SK-N-SH treated with all-trans-retinoic acid at 6 μM for 48 hours (cell line): ENCODE measurements at regions not wholly inside any gene's neighbourhood (a gene's known extent, or its start where the extent isn't known, plus 50 kb on each side); places are given as distances from the start of the nearest gene placed in this dataset.

Experiments
- ATAC-seq: fragments of 200-7000 bp; cut with Tn5 transposase; 3 replicates; pipeline ENCODE4 v1.9.1; 2020; ENCODE audit warnings: mild to moderate bottlenecking, moderate library complexity
- ARNTL ChIP-seq: fragments of 450-650 bp; formaldehyde crosslinking; IDR thresholded peaks from 2 replicates; pipeline ENCODE4 v1.5.0; 2020; ENCODE audit warnings: low read depth, mild to moderate bottlenecking, moderate library complexity, borderline replicate concordance
- BACH2 ChIP-seq: fragments of 250-450 bp; sonication (Bioruptor Pico); IDR thresholded peaks from 2 replicates; pipeline ENCODE4 v1.9.0; 2021; ENCODE audit warnings: mild to moderate bottlenecking, borderline replicate concordance
- CSDC2 ChIP-seq: fragments of 250-450 bp; sonication (Bioruptor Pico); IDR thresholded peaks from 2 replicates; pipeline ENCODE4 v1.5.0; 2020; ENCODE audit warnings: mild to moderate bottlenecking, moderate library complexity
- ESRRG ChIP-seq: fragments of 250-450 bp; sonication (Bioruptor Pico); IDR thresholded peaks from 2 replicates; pipeline ENCODE4 v1.6.1; 2021; ENCODE audit warnings: mild to moderate bottlenecking
- GLIS3 ChIP-seq: fragments of 250-450 bp; sonication (Bioruptor Pico); IDR thresholded peaks from 2 replicates; pipeline ENCODE4 v1.5.0; 2020; ENCODE audit warnings: mild to moderate bottlenecking, moderate library complexity
- ISL1 ChIP-seq: fragments of 250-450 bp; sonication (Bioruptor Pico); IDR thresholded peaks from 2 replicates; pipeline ENCODE4 v2.1.2; 2022; ENCODE audit warnings: mild to moderate bottlenecking, moderate library complexity
- OSR1 ChIP-seq: fragments of 250-450 bp; sonication (Bioruptor Pico); IDR thresholded peaks from 2 replicates; pipeline ENCODE4 v1.8.0; 2022; ENCODE audit warnings: moderate library complexity, mild to moderate bottlenecking, inconsistent platforms
- PPARA ChIP-seq: fragments of 250-450 bp; sonication (Bioruptor Pico); IDR thresholded peaks from 2 replicates; pipeline ENCODE4 v1.5.0; 2020; ENCODE audit warnings: mild to moderate bottlenecking, borderline replicate concordance
- SNAI2 ChIP-seq: fragments of 250-450 bp; sonication (Bioruptor Pico); IDR thresholded peaks from 2 replicates; pipeline ENCODE4 v1.5.0; 2020; ENCODE audit warnings: mild to moderate bottlenecking, moderate library complexity
- TCF4 ChIP-seq: fragments of 250-450 bp; sonication (Bioruptor Pico); IDR thresholded peaks from 2 replicates; pipeline ENCODE4 v1.8.0; 2021; ENCODE audit warnings: mild to moderate bottlenecking, moderate library complexity, borderline replicate concordance
- TOX ChIP-seq: fragments of 250-450 bp; sonication (Bioruptor Pico); IDR thresholded peaks from 2 replicates; pipeline ENCODE4 v1.8.0; 2021; ENCODE audit warnings: mild to moderate bottlenecking, moderate library complexity, borderline replicate concordance
- ZC3H10 ChIP-seq: fragments of 250-450 bp; sonication (Bioruptor Pico); IDR thresholded peaks from 2 replicates; pipeline ENCODE4 v1.5.1; 2021; ENCODE audit warnings: mild to moderate bottlenecking, moderate library complexity
- ZFP3 ChIP-seq: fragments of 250-450 bp; sonication (Bioruptor Pico); IDR thresholded peaks from 2 replicates; pipeline ENCODE4 v1.5.0; 2020; ENCODE audit warnings: mild to moderate bottlenecking, moderate library complexity
- ZFP30 ChIP-seq: fragments of 450-650 bp; formaldehyde crosslinking; IDR thresholded peaks from 2 replicates; pipeline ENCODE4 v1.5.0; 2022; ENCODE audit warnings: mild to moderate bottlenecking, moderate library complexity
- ZNF565 ChIP-seq: fragments of 450-650 bp; formaldehyde crosslinking; conservative IDR thresholded peaks from 2 replicates; pipeline ENCODE4 v1.5.0; 2020; ENCODE audit warnings: low read depth, mild to moderate bottlenecking, moderate library complexity
- ZNF70 ChIP-seq: fragments of 450-650 bp; formaldehyde crosslinking; IDR thresholded peaks from 2 replicates; pipeline ENCODE4 v1.5.0; 2020; ENCODE audit warnings: mild to moderate bottlenecking, moderate library complexity
- ZNF8 ChIP-seq: fragments of 450-650 bp; formaldehyde crosslinking; IDR thresholded peaks from 2 replicates; pipeline ENCODE4 v1.5.0; 2020; ENCODE audit warnings: mild to moderate bottlenecking, moderate library complexity
- TF ChIP-seq, protein P1 (sequence below): fragments of 250-450 bp; sonication (Bioruptor Pico); IDR thresholded peaks from 2 replicates; pipeline ENCODE4 v1.5.0; 2020; ENCODE audit warnings: mild to moderate bottlenecking, moderate library complexity
- TF ChIP-seq, protein P2 (sequence below): fragments of 250-450 bp; sonication (Bioruptor Pico); IDR thresholded peaks from 2 replicates; pipeline ENCODE4 v1.8.0; 2020; ENCODE audit warnings: mild to moderate bottlenecking, moderate library complexity, borderline replicate concordance
- TF ChIP-seq, protein P3 (sequence below): fragments of 250-450 bp; sonication (Bioruptor Pico); IDR thresholded peaks from 2 replicates; pipeline ENCODE4 v1.5.1; 2020; ENCODE audit warnings: low read depth, mild to moderate bottlenecking, moderate library complexity
- TF ChIP-seq, protein P4 (sequence below): fragments of 250-450 bp; sonication (Bioruptor Pico); IDR thresholded peaks from 2 replicates; pipeline ENCODE4 v1.5.1; 2021; ENCODE audit warnings: mild to moderate bottlenecking, moderate library complexity
- TF ChIP-seq, protein P5 (sequence below): fragments of 250-450 bp; sonication (Bioruptor Pico); IDR thresholded peaks from 2 replicates; pipeline ENCODE4 v1.8.0; 2021; ENCODE audit warnings: low read depth, mild to moderate bottlenecking, moderate library complexity, borderline replicate concordance

DNA sequence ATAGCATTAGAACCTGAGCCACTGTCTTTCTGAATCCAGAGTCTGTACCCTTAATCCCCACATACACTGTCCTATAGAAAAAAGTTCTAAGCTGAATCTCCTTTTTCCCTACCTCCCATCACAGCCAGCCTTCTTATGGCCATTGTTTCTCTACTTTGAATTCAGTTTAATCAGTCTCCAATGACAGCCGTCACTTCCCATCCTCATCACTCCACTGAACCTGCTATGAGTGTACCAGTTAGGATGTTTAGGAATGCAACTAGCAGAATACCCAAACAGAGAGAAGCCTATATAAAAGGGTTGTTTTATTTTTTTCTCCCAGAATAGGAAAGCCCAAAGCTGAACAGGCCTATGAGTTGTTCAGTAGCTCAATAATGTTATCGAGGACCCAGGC, 220.4 kb upstream of the NREP start:
- TF ChIP-seq ISL1 (CRISPR knock-in tag): no peak
- TF ChIP-seq SNAI2 (CRISPR knock-in tag): no peak
- TF ChIP-seq, protein P1, sequence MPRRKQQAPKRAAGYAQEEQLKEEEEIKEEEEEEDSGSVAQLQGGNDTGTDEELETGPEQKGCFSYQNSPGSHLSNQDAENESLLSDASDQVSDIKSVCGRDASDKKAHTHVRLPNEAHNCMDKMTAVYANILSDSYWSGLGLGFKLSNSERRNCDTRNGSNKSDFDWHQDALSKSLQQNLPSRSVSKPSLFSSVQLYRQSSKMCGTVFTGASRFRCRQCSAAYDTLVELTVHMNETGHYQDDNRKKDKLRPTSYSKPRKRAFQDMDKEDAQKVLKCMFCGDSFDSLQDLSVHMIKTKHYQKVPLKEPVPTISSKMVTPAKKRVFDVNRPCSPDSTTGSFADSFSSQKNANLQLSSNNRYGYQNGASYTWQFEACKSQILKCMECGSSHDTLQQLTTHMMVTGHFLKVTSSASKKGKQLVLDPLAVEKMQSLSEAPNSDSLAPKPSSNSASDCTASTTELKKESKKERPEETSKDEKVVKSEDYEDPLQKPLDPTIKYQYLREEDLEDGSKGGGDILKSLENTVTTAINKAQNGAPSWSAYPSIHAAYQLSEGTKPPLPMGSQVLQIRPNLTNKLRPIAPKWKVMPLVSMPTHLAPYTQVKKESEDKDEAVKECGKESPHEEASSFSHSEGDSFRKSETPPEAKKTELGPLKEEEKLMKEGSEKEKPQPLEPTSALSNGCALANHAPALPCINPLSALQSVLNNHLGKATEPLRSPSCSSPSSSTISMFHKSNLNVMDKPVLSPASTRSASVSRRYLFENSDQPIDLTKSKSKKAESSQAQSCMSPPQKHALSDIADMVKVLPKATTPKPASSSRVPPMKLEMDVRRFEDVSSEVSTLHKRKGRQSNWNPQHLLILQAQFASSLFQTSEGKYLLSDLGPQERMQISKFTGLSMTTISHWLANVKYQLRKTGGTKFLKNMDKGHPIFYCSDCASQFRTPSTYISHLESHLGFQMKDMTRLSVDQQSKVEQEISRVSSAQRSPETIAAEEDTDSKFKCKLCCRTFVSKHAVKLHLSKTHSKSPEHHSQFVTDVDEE: no peak
- no peak for TF ChIP-seq ZNF565 (CRISPR knock-in tag)
- TF ChIP-seq ARNTL: no peak
- no peak for TF ChIP-seq BACH2 (CRISPR knock-in tag)
- TF ChIP-seq OSR1: no peak
- TF ChIP-seq, protein P2, sequence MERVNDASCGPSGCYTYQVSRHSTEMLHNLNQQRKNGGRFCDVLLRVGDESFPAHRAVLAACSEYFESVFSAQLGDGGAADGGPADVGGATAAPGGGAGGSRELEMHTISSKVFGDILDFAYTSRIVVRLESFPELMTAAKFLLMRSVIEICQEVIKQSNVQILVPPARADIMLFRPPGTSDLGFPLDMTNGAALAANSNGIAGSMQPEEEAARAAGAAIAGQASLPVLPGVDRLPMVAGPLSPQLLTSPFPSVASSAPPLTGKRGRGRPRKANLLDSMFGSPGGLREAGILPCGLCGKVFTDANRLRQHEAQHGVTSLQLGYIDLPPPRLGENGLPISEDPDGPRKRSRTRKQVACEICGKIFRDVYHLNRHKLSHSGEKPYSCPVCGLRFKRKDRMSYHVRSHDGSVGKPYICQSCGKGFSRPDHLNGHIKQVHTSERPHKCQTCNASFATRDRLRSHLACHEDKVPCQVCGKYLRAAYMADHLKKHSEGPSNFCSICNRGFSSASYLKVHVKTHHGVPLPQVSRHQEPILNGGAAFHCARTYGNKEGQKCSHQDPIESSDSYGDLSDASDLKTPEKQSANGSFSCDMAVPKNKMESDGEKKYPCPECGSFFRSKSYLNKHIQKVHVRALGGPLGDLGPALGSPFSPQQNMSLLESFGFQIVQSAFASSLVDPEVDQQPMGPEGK (CRISPR knock-in tag): no peak
- no peak for TF ChIP-seq TOX (CRISPR knock-in tag)
- TF ChIP-seq ESRRG (CRISPR knock-in tag): no peak
- no peak for TF ChIP-seq PPARA (CRISPR knock-in tag)
- TF ChIP-seq ZNF70 (CRISPR knock-in tag): no peak
- TF ChIP-seq CSDC2 (CRISPR knock-in tag): no peak
- TF ChIP-seq, protein P3, sequence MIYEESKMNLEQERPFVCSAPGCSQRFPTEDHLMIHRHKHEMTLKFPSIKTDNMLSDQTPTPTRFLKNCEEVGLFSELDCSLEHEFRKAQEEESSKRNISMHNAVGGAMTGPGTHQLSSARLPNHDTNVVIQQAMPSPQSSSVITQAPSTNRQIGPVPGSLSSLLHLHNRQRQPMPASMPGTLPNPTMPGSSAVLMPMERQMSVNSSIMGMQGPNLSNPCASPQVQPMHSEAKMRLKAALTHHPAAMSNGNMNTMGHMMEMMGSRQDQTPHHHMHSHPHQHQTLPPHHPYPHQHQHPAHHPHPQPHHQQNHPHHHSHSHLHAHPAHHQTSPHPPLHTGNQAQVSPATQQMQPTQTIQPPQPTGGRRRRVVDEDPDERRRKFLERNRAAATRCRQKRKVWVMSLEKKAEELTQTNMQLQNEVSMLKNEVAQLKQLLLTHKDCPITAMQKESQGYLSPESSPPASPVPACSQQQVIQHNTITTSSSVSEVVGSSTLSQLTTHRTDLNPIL (CRISPR knock-in tag): no peak
- TF ChIP-seq TCF4: no peak
- no peak for TF ChIP-seq ZFP30 (CRISPR knock-in tag)
- TF ChIP-seq, protein P4, sequence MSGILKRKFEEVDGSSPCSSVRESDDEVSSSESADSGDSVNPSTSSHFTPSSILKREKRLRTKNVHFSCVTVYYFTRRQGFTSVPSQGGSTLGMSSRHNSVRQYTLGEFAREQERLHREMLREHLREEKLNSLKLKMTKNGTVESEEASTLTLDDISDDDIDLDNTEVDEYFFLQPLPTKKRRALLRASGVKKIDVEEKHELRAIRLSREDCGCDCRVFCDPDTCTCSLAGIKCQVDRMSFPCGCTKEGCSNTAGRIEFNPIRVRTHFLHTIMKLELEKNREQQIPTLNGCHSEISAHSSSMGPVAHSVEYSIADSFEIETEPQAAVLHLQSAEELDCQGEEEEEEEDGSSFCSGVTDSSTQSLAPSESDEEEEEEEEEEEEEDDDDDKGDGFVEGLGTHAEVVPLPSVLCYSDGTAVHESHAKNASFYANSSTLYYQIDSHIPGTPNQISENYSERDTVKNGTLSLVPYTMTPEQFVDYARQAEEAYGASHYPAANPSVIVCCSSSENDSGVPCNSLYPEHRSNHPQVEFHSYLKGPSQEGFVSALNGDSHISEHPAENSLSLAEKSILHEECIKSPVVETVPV (CRISPR knock-in tag): no peak
- TF ChIP-seq, all 23 proteins: peak for 0

DNA sequence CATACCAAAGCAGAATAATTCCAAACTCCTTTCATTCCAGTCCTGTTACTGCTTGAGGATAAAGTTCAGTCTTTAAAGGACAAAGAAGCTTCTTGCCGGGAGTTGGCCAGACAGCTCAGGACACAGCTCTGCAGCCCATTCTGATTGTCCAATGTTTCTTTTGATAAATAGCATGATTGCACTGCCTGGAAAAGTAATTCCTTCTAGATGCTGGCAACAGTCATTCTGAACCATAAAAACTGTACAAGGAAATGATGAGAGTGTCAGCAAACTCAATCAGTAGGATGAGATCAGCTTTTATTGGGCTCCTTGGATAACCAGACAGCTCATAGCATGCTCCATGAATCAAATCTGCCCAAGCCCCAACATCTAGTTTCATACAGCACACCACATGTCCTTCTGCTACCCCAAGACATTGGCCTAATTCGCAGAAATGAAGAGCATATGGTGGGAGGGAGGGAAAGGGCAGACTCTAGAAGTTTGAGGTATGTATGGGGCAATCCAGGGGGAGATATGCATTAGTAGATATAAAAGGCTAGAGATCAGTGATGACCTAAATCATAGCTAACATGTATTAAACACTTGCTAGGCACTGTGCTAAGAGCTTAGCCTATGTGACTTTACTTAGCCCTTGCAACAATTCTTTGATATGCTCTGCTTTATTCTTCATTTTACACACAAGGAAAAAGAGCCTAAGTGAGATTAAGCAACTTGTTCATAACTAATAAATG, 219.9 kb upstream of the NREP start:
- peak; percentile 77 for ATAC-seq
- TF ChIP-seq ZNF565 (CRISPR knock-in tag) (no peak), CSDC2 (CRISPR knock-in tag) (peak; percentile 92), OSR1 (no peak), ZNF8 (CRISPR knock-in tag) (no peak), PPARA (CRISPR knock-in tag) (no peak), ZNF70 (CRISPR knock-in tag) (no peak), TOX (CRISPR knock-in tag) (no peak), TCF4 (no peak), GLIS3 (CRISPR knock-in tag) (0 out of 2 replicates have a peak, but pooled peaks have one; percentile 40), ISL1 (CRISPR knock-in tag) (peak; percentile 83), ZC3H10 (no peak), BACH2 (CRISPR knock-in tag) (no peak), ARNTL (no peak), ZFP3 (CRISPR knock-in tag) (0 out of 2 replicates have a peak, but pooled peaks have one; percentile 58)
- TF ChIP-seq, protein P2 (CRISPR knock-in tag): no peak
- TF ChIP-seq, protein P1: no peak
- TF ChIP-seq, protein P5, sequence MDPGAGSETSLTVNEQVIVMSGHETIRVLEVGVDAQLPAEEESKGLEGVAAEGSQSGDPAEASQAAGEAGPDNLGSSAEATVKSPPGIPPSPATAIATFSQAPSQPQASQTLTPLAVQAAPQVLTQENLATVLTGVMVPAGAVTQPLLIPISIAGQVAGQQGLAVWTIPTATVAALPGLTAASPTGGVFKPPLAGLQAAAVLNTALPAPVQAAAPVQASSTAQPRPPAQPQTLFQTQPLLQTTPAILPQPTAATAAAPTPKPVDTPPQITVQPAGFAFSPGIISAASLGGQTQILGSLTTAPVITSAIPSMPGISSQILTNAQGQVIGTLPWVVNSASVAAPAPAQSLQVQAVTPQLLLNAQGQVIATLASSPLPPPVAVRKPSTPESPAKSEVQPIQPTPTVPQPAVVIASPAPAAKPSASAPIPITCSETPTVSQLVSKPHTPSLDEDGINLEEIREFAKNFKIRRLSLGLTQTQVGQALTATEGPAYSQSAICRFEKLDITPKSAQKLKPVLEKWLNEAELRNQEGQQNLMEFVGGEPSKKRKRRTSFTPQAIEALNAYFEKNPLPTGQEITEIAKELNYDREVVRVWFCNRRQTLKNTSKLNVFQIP (CRISPR knock-in tag): no peak

More for the DNA sequence above, 220.4 kb upstream of the NREP start:
- peak; percentile 24 for ATAC-seq
